Posterior vena cava (tissue), 2 donors: ENCODE measurements at regions not wholly inside any gene's neighbourhood (a gene's known extent, or its start where the extent isn't known, plus 50 kb on each side); places are given as distances from the start of the nearest gene placed in this dataset.

Experiments used
- DNase-seq: peaks from one replicate; pipeline ENCODE4 v3.0.0-alpha.2; 2020; ENCODE audit warnings: low spot score
- intact Hi-C, 2 donors: fragments of 100-400 bp; cut with DNase I; formaldehyde crosslinking; loops; one replicate each; pipeline versions ENCODE4 v1.14.1 to v1.14.2; 2022 to 2023
- donor health status: DM: yes; HTN: yes; CAD: no.
- donor health status: DM: yes; HTN: yes; CAD: no.

- intact Hi-C loops, result no loop called here
These were observed 50.5 kb upstream of the PRELP start for GRCh38 chr1:203424861-203425662.

DNA sequence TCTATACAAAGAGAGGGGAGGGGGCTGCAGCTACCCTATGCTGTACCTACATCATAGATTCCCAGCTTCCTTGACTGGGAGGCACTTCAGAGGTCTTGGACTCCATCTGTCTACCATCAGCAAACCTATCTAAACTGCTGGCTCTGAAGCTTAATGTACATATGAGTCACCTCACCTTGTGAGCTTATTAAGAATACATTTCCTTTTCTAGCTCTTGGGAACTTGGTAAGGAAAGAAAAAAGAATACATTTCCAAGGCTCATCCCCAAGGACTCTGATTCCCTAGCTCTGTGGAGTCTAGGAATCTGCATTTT is 50.0 kb upstream of the PRELP start:
- intact Hi-C loops, result no loop called here
- no peak for DNase-seq

More at GRCh38 chr1:203424861-203425662, 50.5 kb upstream of the PRELP start:
- DNase-seq, result no peak
